GM13977 (cell line): ENCODE measurements at regions not wholly inside any gene's neighbourhood (a gene's known extent, or its start where the extent isn't known, plus 50 kb on each side); places are given as distances from the start of the nearest gene placed in this dataset.

Experiments
- DNase-seq: peaks from one replicate; pipeline ENCODE4 v3.0.0; 2012; ENCODE audit warnings: low spot score
- in situ Hi-C: fragments of 300-500 bp; cut with MboI; formaldehyde crosslinking; loops from one replicate; pipeline ENCODE4 v1.12.0; 2022; ENCODE audit warnings: low sequenced_read_pairs, low pct_unique_long_range_greater_than_20kb, mixed read lengths, inconsistent platforms; ENCODE audit not compliant: unreplicated experiment
- TF ChIP-seq, protein P1 (sequence below): IDR thresholded peaks from 2 replicates; pipeline ENCODE4 v1.5.1; 2012; ENCODE audit warnings: mild to moderate bottlenecking, control low read depth; ENCODE audit not compliant: insufficient read depth; ENCODE audit errors: extremely low read depth, missing control alignments

- TF ChIP-seq, protein P1, sequence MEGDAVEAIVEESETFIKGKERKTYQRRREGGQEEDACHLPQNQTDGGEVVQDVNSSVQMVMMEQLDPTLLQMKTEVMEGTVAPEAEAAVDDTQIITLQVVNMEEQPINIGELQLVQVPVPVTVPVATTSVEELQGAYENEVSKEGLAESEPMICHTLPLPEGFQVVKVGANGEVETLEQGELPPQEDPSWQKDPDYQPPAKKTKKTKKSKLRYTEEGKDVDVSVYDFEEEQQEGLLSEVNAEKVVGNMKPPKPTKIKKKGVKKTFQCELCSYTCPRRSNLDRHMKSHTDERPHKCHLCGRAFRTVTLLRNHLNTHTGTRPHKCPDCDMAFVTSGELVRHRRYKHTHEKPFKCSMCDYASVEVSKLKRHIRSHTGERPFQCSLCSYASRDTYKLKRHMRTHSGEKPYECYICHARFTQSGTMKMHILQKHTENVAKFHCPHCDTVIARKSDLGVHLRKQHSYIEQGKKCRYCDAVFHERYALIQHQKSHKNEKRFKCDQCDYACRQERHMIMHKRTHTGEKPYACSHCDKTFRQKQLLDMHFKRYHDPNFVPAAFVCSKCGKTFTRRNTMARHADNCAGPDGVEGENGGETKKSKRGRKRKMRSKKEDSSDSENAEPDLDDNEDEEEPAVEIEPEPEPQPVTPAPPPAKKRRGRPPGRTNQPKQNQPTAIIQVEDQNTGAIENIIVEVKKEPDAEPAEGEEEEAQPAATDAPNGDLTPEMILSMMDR: no peak
- DNase-seq: no peak
- in situ Hi-C loops: loop anchor here (25.0 kb wide), 1 partner anchor 286 kb away; no protein-coding TSS in a partner anchor
These were observed 200.6 kb upstream of the MEX3C start for GRCh38 chr18:51398104-51398503.

DNA sequence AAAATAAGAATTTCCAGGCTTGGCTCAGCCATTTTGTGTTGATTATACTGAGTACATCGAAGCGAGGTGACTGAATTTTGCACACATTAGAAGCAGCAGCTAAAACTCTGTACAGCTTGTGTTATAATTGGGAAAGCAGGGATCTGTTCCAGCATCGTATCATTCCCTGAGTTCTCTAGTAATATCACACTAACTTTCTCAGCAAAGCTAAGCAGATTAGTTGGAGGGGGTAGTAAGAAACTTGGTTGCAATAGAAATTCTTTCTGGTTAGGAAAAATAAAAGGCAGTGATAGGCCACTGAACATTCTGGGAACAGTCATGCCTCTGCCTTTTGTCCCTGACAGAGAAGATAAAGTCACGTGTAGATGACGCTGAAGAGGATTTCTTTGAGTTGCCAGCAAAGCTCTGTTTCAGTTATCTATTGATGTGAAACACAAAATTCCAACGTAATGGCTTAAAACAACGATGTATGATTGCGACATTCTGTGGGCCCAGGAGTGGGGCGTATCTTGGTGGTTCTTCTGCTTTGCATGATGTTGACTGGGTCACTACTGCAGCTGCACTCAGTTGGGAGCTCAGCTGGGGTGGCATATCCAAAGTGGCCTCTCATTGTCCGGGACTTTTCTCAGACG is 202.1 kb upstream of the MEX3C start:
- DNase-seq: no peak
- in situ Hi-C loops: loop anchor here (25.0 kb wide), 1 partner anchor 287 kb away; no protein-coding TSS in a partner anchor
- TF ChIP-seq, protein P1: no peak

GRCh38 chr18:51400721-51401120 is 203.2 kb upstream of the MEX3C start:
- TF ChIP-seq, protein P1: no peak
- no peak for DNase-seq
- in situ Hi-C loops: no loop called here

- in situ Hi-C loops: no loop called here
- DNase-seq: no peak
- TF ChIP-seq, protein P1: no peak
These were observed 204.4 kb upstream of the MEX3C start for GRCh38 chr18:51401912-51402311.

DNA sequence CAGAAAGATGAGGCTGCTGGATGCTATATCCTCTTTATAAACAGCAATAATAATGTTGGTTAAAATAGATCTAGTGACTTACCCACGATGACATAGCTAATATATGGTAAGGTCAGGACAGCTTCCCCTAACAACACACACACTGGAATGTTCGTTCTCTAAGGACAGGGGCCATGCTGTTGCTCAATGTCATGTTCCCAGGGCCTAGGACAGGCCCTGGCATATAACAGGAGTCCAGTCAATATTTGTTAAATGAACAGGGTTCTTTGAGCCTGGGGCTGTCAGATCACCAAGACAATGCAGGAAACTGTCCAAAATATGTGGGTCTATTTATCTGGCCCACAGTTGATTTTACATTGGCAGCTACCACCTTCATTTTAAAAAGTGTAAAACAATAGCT is 207.1 kb upstream of the MEX3C start:
- TF ChIP-seq, protein P1: no peak
- in situ Hi-C loops: no loop called here
- no peak for DNase-seq

- TF ChIP-seq, protein P1: no peak
- in situ Hi-C loops: no loop called here
- DNase-seq: no peak
These were observed 208.4 kb upstream of the MEX3C start for GRCh38 chr18:51405683-51406477.
